Caki2 (cell line): ENCODE measurements at regions not wholly inside any gene's neighbourhood (a gene's known extent, or its start where the extent isn't known, plus 50 kb on each side); places are given as distances from the start of the nearest gene placed in this dataset.
"Not testable (repeated sequence)": the region's sequence is repeated elsewhere in the genome, so short reads cannot be mapped to it uniquely, and the experiment has no call there.

ENCODE experiments used
- DNase-seq: peaks from one replicate; pipeline ENCODE4 v3.0.0-alpha.2; 2015; ENCODE audit warnings: low read depth
- in situ Hi-C: cut with HindIII; loops from 2 replicates; pipeline ENCODE4 v1.10.0; 2016; ENCODE audit warnings: low sequenced_read_pairs, low pct_unique_long_range_greater_than_20kb, mixed read lengths

- in situ Hi-C loops = not testable (repeated sequence)
Observed at GRCh38 chr17:445839-446238, 93.2 kb upstream of the RPH3AL start, which contains the start of gene RFLNB. Gene RFLNB (minus strand): TSS chr17:445939.

GRCh38 chr17:444879-445454, 92.4 kb upstream of the RPH3AL start:
- DNase-seq = no peak
- in situ Hi-C loops = no loop called here

More at GRCh38 chr17:445839-446238, 93.2 kb upstream of the RPH3AL start, which contains the start of gene RFLNB:
- not testable (repeated sequence) for DNase-seq

GRCh38 chr17:443109-443508, 90.5 kb upstream of the RPH3AL start:
- in situ Hi-C loops = no loop called here
- no peak for DNase-seq

- no peak for DNase-seq
- in situ Hi-C loops = no loop called here
Observed at GRCh38 chr17:441155-441950, 88.7 kb upstream of the RPH3AL start.

- in situ Hi-C loops = no loop called here
- DNase-seq = no peak
Observed at GRCh38 chr17:438191-438590, 85.6 kb upstream of the RPH3AL start.

GRCh38 chr17:437545-437944, 84.9 kb upstream of the RPH3AL start:
- DNase-seq = no peak
- in situ Hi-C loops = no loop called here

- in situ Hi-C loops = no loop called here
- no peak for DNase-seq
Observed at GRCh38 chr17:436571-436970, 84.0 kb upstream of the RPH3AL start.

- DNase-seq, in situ Hi-C loops: not testable (repeated sequence)
Observed at GRCh38 chr17:432471-432870, 79.9 kb upstream of the RPH3AL start.

- in situ Hi-C loops = no loop called here
- DNase-seq = no peak
Observed at GRCh38 chr17:431494-431893, 78.9 kb upstream of the RPH3AL start.

GRCh38 chr17:429589-429988, 77.0 kb upstream of the RPH3AL start:
- DNase-seq = no peak
- in situ Hi-C loops = no loop called here

- no peak for DNase-seq
- in situ Hi-C loops = no loop called here
Observed at GRCh38 chr17:428414-428813, 75.8 kb upstream of the RPH3AL start.

GRCh38 chr17:427891-428290, 75.3 kb upstream of the RPH3AL start:
- no peak for DNase-seq
- in situ Hi-C loops = no loop called here

GRCh38 chr17:427327-427726, 74.7 kb upstream of the RPH3AL start:
- in situ Hi-C loops = no loop called here
- no peak for DNase-seq

GRCh38 chr17:422196-422930, 69.8 kb upstream of the RPH3AL start:
- in situ Hi-C loops = no loop called here
- DNase-seq = no peak

- no peak for DNase-seq
- in situ Hi-C loops = no loop called here
Observed at GRCh38 chr17:420479-421175, 68.0 kb upstream of the RPH3AL start.

GRCh38 chr17:419073-419735, 66.6 kb upstream of the RPH3AL start:
- in situ Hi-C loops = no loop called here
- no peak for DNase-seq

GRCh38 chr17:418421-418751, 65.8 kb upstream of the RPH3AL start:
- in situ Hi-C loops = no loop called here

GRCh38 chr17:417691-418420, 65.2 kb upstream of the RPH3AL start:
- DNase-seq = no peak
- in situ Hi-C loops = no loop called here

More at GRCh38 chr17:418421-418751, 65.8 kb upstream of the RPH3AL start:
- no peak for DNase-seq
